Thyroid gland (tissue), 4 donors: ENCODE measurements at regions not wholly inside any gene's neighbourhood (a gene's known extent, or its start where the extent isn't known, plus 50 kb on each side); places are given as distances from the start of the nearest gene placed in this dataset. TPM values are rescaled to one million over a fixed set of nuclear protein-coding genes. Genes with fewer than 3 reads are reported as not detected.

Experiments used
- DNase-seq, 2 donors: peaks; one replicate each; pipeline ENCODE4 v3.0.0-alpha.2; 2019
- H3K27ac ChIP-seq, 3 donors: fragments of 200-600 bp; sonication (generic); 1 replicate in 2 of 3; 2 replicates in 1 of 3; pipeline ENCODE4 v1.5.1; 2016 to 2019; ENCODE audit warnings: mild to moderate bottlenecking in 1 of 3, moderate library complexity in 1 of 3
- H3K27me3 ChIP-seq: fragments of 200-600 bp; sonication (generic); one replicate; pipeline ENCODE4 v1.5.1; 2019
- H3K36me3 ChIP-seq, 2 donors: fragments of 200-600 bp; sonication (generic); one replicate each; pipeline ENCODE4 v1.5.1; 2016 to 2019
- H3K4me1 ChIP-seq, 2 donors: fragments of 200-600 bp; sonication (generic); one replicate each; pipeline ENCODE4 v1.5.1; 2017 to 2019
- H3K4me3 ChIP-seq, 3 donors: fragments of 200-600 bp; sonication (generic); replicated peaks in 1 of 3; 1 replicate in 2 of 3; 2 replicates in 1 of 3; pipeline ENCODE4 v1.5.1; 2016; ENCODE audit warnings: mild to moderate bottlenecking in 1 of 3
- H3K9me3 ChIP-seq: fragments of 200-600 bp; sonication (generic); one replicate; pipeline ENCODE4 v1.5.1; 2017
- CTCF ChIP-seq, 6 experiments: fragments of 200-600 bp in 3 of 6; fragments of 450-650 bp in 3 of 6; sonication (generic) in 3 of 6; IDR thresholded peaks; one replicate each; pipeline ENCODE4 v1.5.1; 2016 to 2019; ENCODE audit warnings: antibody characterized with exemption in 6 of 6, mild to moderate bottlenecking in 2 of 6, inconsistent platforms in 1 of 6, moderate library complexity in 1 of 6
- POLR2A ChIP-seq, 2 donors: fragments of 450-650 bp; IDR thresholded peaks; one replicate each; pipeline ENCODE4 v1.6.1; 2017; ENCODE audit warnings: antibody characterized with exemption in 2 of 2, mild to moderate bottlenecking in 2 of 2, moderate library complexity in 1 of 2
- WGBS, 2 donors: methylation state at CpG; one replicate each; pipeline ENCODE4 v1.1.5; 2017; 5-methylcytosine and 5-hydroxymethylcytosine counted together
- intact Hi-C: fragments of 100-400 bp; cut with DNase I; formaldehyde crosslinking; loops from one replicate; pipeline ENCODE4 v1.15.1; 2023
- microRNA-seq: library from miRNA; unstranded; fragments of <30 nt; microRNA quantifications from one replicate; pipeline ENCODE4, GENCODE V29; 2016
- small RNA-seq: library from RNA; depleted of rRNA; stranded (forward); fragments of <200 nt; gene quantifications from one replicate; pipeline ENCODE3, GENCODE V24; 2016

GRCh38 chr1:22398656-22399420 is 52.8 kb upstream of the ZBTB40 start:
- WGBS, 2 donors, result 72 to 81% methylated on average over 11 of the region's 11 CpGs
- no peaks in the 10 kb centered on the region for H3K4me1 ChIP-seq
- no peak overlapping the region for H3K27ac ChIP-seq
- TF ChIP-seq POLR2A (IDR thresholded peaks at IDR 0.05), result no peak
- TF ChIP-seq CTCF (IDR thresholded peaks at IDR 0.05), result no peak
- intact Hi-C loops, result no loop called here
- H3K9me3 ChIP-seq, result no peaks in the 10 kb centered on the region
- no peaks in the 10 kb centered on the region for H3K27me3 ChIP-seq
- H3K36me3 ChIP-seq, result no peaks in the 10 kb centered on the region
- H3K4me3 ChIP-seq, result no peak overlapping the region
- no peak for DNase-seq

- 86 to 91% methylated on average over 10 of the region's 10 CpGs for WGBS, 2 donors
- intact Hi-C loops, result loop anchor here (10.0 kb wide), 1 partner anchor 135 kb away; no protein-coding TSS in a partner anchor
- no peaks in the 10 kb centered on the region for H3K4me1 ChIP-seq
- no peaks in the 10 kb centered on the region for H3K36me3 ChIP-seq
- no peak overlapping the region for H3K27ac ChIP-seq
- DNase-seq, result no peak
- TF ChIP-seq POLR2A (IDR thresholded peaks at IDR 0.05), result no peak
- no peak for TF ChIP-seq CTCF (IDR thresholded peaks at IDR 0.05)
- no peaks in the 10 kb centered on the region for H3K9me3 ChIP-seq
- H3K4me3 ChIP-seq, result no peak overlapping the region
- H3K27me3 ChIP-seq, result no peaks in the 10 kb centered on the region
These were observed 52.1 kb upstream of the ZBTB40 start for GRCh38 chr1:22399421-22400091.

Small RNAs in the stretch of these regions (microRNA-seq; reads per million reads assigned to microRNA genes)
- gene MIR4418, result not detected

Small RNAs in the stretch of these regions (small RNA-seq; reads per million reads assigned to genes)
- gene MIR4418, result not detected
